ENCODE measurements at regions not wholly inside any gene's neighbourhood (a gene's known extent, or its start where the extent isn't known, plus 50 kb on each side); places are given as distances from the start of the nearest gene placed in this dataset.

DNA sequence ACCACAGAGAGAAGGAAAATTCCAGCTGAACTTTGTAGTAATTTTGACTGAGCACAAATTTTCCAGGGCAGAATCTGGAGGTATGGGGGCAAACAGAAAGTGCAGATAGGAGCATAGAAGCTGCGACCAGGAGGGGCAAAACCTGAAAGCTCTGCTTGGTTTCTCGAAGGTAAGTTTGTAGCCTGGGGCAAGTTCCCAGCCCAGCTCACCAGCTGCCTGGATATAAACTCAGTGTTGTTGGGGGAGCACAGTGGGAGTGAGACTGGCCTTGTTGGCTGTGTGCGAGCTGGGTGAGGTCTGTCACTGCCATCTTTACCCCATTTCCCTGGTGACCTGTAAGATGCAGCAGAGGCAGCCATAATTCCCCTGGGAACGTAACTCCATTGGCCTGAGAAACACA lies 213.5 kb upstream of the POF1B start:
- no peak for TF ChIP-seq POLR2A (IDR thresholded peaks at IDR 0.05)
- TF ChIP-seq, protein P1, sequence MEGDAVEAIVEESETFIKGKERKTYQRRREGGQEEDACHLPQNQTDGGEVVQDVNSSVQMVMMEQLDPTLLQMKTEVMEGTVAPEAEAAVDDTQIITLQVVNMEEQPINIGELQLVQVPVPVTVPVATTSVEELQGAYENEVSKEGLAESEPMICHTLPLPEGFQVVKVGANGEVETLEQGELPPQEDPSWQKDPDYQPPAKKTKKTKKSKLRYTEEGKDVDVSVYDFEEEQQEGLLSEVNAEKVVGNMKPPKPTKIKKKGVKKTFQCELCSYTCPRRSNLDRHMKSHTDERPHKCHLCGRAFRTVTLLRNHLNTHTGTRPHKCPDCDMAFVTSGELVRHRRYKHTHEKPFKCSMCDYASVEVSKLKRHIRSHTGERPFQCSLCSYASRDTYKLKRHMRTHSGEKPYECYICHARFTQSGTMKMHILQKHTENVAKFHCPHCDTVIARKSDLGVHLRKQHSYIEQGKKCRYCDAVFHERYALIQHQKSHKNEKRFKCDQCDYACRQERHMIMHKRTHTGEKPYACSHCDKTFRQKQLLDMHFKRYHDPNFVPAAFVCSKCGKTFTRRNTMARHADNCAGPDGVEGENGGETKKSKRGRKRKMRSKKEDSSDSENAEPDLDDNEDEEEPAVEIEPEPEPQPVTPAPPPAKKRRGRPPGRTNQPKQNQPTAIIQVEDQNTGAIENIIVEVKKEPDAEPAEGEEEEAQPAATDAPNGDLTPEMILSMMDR (IDR thresholded peaks at IDR 0.05) = no peak

Data from esophagus squamous epithelium (tissue), 4 donors.